Stimulated activated CD4-positive, alpha-beta T cell treated with anti-CD3 and anti-CD28 coated beads, Interleukin-12 subunit alpha, Interleukin-12 subunit beta, amount 100 ng/mL, for 24 hours (primary cell): ENCODE measurements at regions not wholly inside any gene's neighbourhood (a gene's known extent, or its start where the extent isn't known, plus 50 kb on each side); places are given as distances from the start of the nearest gene placed in this dataset.
"Not testable (repeated sequence)": the region's sequence is repeated elsewhere in the genome, so short reads cannot be mapped to it uniquely, and the experiment has no call there.

Experiments
- DNase-seq, 2 experiments: peaks; one replicate each; pipeline ENCODE4 v3.0.0-alpha.2; 2020; ENCODE audit warnings: low read depth in 2 of 2

DNA sequence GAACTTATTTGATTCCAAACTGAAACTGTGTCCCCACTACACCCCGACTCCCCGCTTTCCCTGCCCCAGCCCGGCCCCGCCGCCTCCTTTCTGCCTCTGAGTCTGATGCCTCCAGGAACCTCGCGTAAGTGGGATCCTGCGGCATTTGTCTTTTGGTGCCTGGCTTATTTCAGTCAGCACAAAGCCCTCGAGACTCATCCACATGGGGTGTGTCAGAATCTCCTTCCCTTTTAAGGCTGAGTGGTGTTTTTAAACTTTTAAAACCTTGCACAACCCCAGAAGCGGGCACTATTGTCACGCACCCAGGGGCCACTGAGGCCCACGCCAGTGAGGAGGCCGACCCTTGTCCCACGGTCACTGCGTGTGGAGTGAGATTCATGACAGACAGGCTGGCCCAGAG, 206.9 kb downstream of the NPIPB11 start:
- DNase-seq = not testable (repeated sequence)

- no peak for DNase-seq
Measured at GRCh38 chr16:29198731-29199521, 207.6 kb downstream of the NPIPB11 start.

GRCh38 chr16:29198231-29198630, 208.3 kb downstream of the NPIPB11 start:
- DNase-seq = no peak

DNA sequence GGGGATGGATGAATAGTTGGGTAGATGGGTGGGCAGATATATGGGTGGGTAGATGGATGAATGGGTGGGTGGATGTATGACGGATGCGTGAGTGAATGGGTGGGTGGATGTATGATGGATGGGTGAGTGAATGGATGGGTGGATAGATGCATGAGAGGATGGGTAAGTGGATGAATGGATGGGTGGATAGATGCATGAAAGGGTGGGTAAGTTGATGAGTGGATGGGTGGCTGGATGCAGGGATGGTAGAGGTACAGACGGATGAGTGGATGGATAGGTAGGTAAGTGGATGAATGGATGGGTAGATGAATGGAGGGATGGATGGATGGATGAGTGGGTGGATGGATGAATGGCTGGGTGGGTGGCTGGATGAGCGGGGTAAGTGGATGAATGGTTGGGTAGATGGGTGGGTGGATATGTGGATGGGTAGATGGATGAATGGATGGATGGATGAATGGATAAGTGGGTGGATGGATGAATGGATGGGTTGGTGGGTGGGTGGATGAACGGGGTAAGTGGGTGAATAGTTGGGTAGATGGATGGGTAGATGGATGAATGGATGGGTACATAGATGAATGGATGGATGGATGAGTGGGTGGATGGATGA, 208.9 kb downstream of the NPIPB11 start:
- not testable (repeated sequence) for DNase-seq

DNA sequence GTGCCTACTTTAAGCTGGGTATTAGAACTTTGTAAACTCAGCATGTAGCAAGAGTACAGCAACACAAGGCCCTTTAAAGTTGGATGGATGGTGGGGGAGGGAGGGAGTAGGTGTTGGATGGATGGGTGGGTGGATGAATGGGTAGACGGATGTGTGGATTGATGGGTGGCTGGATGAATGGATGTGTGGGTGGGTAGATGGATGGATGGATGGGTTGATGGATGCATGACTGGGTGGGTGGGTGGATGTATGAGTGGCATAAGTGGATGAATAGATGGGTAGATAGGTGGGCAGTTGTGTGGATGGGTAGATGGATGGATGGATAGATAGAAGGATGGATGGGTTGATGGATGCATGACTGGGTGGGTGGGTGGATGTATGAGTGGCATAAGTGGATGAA, 209.8 kb downstream of the NPIPB11 start:
- not testable (repeated sequence) for DNase-seq

- not testable (repeated sequence) for DNase-seq
Measured at GRCh38 chr16:29195116-29195872, 210.4 kb downstream of the LAT start.

DNA sequence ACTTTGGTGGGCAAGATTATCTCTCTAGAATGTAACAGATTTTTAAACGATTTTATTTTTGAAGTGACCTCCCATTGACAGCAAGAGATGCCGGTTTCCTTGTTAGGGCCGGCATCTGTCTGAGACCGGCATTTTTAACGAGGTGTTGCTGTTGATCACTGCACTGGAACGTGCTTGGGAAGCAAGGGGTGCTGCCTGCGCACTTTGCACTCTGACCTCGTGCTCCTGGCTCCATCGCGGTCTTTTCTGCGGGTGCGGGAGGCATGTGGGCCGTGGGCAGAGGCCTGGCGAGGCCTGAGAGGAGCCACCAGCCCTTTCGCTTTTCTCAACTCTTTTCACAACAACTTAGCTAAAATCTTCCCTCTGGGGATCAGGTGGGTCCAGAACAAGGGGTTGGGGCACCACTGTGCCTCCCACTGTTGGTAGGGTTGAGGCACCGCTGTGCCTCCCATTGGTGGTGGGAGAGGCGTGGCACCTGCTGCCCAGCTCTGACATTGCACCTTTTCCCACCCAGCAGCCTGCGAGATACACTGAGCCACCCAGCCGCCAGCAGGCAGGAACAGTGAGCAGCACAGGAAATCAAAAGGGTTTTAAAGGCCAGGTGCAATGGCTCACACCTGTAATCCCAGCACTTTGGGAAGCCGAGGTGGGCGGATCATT, 209.5 kb downstream of the LAT start:
- DNase-seq = not testable (repeated sequence)

DNA sequence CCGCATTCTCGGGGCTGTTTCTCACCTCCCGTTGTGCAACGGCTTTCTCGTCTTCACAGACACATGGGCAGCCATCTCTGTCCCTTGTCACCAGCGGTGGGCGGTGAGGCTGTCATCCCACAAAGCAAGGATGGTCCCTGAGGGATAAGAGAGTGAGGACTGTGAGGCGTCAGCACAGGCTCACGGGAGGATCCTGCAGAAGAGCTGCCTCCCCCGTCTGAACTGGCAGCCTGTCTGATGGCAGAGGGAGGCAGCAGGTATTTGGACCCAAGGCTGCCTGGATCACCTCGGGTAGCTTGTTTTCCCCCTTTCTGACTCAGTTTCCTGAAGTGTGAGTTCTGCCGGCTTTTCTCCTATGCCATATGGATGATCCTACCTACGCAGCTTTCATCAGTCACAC, 208.8 kb downstream of the LAT start:
- not testable (repeated sequence) for DNase-seq

DNA sequence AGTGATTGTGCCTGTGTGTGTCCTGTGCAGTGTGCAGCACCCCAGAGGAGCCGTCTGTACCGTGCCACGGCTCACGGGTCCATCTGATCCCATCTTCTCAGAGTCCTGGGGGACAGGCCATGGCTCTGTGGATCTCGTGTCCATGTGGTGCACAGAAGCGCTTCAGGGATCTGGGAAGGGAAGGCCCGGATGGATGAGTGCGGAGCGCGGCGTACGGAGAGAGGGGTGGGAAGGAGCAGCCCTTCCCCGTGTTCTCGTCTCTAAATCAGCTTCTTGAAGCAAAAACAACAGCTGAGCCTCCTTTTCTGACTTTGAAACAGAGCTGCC, 208.4 kb downstream of the LAT start:
- not testable (repeated sequence) for DNase-seq

DNA sequence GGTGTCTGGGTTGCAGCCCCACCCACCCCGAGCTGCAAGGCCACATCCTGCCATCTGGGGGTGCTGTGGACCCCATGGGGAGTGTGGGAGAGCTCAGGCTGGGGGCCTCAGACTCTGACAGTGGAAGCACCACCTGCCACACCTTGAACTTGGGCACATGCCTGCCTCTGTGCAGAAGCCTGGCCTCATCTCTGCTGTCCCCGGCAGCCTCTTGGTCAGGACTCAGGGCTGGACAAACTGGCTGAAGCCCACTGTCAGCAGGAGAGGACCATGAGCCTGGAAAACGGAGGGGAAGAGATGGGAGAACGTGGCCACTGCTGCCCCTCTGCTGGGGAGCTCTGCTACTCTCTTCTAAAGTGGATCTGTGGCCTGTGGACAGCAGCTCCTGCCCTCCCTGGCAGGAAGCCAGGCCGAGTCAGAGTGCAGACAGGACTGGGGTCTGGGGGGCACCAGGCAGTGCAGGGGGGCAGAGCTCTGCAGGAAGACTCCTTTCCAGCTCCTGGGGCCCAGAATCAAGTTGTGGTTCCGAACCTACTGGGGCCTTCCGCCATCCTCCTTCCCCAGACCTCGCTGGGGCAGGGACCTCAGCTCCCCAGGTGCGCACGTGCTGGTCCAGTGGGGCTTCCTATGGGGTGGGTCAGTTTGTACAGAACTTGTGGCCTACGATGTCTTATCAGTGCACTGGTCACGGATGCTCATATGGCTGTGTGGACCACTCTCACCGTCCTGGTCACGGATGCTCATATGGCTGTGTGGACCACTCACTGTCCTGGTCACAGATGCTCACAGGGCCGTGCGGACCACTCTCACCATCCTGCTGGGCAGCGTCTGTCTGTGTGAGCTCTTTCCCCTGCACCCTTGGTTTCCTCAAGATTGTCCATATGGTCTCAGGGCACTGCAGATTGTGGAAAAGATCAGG, 207.7 kb downstream of the LAT start:
- DNase-seq = no peak

- not testable (repeated sequence) for DNase-seq
Measured at GRCh38 chr16:29191636-29192180, 206.9 kb downstream of the LAT start.

DNA sequence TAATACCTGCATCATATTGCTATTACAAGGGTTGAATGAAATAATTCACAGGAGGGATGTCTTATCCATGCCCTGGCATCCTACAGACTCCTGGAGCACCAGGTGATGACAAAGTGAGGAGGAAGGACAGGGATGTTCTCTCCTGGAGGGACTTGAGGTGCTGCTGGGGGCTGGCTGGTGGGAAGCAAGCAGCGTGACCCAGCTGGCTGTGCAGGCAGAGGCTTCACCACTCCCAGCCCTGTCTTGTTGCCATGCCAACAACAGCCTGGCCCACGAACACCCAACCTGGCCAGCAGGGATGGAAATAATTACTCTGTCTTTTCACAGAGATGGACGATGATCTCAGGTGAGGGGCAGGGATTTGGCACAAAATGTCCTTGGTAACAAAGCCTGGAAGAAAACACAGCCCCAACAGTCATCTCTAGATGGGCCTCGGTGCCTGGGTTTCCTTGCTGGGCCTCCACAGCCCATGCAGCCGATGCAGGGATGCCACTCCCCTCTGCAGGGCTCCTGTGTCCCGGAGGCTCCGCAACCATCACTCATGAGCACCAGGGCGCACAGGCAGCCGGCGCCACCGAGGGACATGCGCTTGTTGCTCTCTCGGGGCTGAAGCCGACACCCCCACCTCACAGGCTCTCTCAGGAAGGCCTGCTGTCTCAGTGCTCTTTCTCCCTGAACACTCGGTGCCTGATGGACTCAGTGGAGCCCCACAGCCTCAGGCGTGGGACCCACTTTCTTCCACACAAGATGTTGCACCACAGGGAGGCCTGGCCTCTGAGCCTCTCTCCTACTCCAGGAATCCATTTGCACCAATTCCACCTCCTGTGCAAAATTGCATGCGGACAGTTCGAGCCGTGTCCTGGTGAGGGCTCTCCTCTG, 205.9 kb downstream of the LAT start:
- DNase-seq = not testable (repeated sequence)

DNA sequence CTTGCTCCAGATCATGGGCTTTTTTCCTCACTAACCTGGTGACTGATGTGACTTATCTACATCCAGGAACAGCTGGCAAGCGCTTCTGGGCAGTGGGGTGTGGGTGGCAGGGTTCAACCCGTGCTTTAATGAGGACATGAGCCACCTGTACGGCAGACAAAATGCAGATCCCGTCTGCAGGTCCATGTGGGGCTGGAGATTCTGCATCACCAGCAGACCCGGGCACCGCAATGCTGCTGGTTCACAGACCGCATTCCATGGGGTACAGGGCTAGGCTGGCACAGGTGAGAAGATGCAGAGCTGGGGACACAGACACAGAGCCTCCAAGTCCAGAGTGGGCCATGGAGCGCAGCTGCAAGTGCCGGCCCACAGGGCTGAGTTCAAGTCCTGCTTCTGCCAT, 204.0 kb downstream of the LAT start:
- not testable (repeated sequence) for DNase-seq

DNA sequence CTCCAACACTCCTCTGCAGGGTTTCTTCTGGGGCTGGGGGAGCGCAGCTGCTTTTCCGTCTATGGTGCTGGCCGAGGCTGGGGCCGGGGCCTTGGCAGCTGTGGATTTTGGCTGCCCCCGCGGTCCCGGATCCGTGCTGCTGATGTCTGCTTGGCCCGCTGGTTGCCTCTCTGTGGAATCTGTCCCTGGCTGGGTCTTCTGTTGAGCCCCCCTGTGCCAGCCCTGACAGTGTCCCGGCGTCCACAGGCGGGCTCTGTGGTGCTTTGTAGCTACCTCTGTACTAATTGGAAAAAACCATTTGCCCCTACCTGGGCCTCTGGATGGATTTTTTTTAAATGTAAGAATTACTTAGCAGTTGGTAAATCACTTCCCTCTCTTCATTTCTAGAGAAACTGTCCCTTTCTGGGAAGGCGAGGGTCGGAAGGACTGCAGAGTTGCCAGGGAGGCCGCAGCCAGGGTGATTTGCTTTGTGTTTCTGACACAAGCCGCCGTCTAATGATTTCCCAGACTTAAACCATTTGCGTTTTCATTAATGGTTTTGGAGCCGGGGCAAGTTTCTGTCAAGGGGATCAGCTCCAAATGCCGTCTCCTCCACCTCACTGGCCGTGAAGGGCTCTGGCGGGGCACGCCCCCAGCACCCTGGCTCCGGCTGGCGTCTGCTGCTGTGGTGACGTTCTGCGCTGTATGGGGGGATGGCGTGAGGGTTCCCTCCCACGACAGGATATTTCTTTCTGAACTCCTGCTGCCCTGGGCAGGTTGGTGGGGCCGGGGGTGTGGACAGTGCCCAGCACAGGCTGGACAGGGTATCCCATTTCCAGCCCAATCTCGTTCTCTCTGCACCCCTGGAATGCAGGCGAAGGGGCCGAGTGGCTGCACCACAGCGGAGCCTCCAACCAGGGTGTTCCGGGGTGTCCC, 201.7 kb downstream of the LAT start:
- not testable (repeated sequence) for DNase-seq

- DNase-seq = not testable (repeated sequence)
Measured at GRCh38 chr16:29185872-29186271, 201.0 kb downstream of the LAT start.

- not testable (repeated sequence) for DNase-seq
Measured at GRCh38 chr16:29184738-29185438, 200.0 kb downstream of the LAT start.

- DNase-seq = not testable (repeated sequence)
Measured at GRCh38 chr16:29182940-29183868, 198.4 kb downstream of the LAT start.
